GM21723 (cell line): ENCODE measurements at regions not wholly inside any gene's neighbourhood (a gene's known extent, or its start where the extent isn't known, plus 50 kb on each side); places are given as distances from the start of the nearest gene placed in this dataset.

ENCODE experiments used
- ATAC-seq: cut with Tn5 transposase; IDR thresholded peaks from one replicate; pipeline ENCODE4 v1.9.1; 2021; ENCODE audit warnings: mild to moderate bottlenecking, moderate library complexity; ENCODE audit not compliant: unreplicated experiment

DNA sequence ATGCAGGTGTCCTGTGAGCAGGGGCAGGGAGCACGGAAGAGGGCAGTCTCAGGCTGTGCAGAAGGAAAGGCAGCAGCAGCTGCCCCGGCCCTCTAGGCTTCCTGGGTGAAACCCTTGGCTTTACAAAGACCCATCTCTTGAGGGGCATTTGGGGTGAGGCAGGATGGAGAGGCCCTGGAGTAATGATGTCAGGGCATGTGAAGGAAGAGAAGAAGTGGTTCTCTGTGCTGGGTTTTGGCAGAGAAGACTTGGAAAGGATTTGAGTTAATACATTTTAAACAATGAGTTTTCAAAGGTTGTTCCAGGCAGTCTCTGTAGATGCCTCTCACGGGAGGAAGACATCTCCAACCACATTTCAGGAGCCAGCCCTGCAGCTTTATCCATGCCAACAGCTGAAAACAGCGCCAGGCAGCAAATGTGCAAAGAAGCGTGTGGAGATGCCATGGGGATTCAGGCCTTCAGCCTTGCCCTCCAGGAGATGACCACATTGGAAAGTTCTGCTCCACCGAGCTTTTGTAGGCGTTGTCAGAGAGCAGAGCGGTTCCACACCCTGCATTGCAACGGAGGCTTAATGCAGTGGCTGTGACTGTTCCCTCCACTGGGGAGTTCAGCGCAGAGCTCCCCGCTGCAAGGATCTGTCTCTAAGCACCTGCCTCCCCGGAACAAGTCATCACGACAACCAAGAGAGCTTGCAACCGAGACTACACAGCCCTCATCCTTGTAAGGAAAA, 322.8 kb downstream of the UQCRFS1 start:
- ATAC-seq = no peak

DNA sequence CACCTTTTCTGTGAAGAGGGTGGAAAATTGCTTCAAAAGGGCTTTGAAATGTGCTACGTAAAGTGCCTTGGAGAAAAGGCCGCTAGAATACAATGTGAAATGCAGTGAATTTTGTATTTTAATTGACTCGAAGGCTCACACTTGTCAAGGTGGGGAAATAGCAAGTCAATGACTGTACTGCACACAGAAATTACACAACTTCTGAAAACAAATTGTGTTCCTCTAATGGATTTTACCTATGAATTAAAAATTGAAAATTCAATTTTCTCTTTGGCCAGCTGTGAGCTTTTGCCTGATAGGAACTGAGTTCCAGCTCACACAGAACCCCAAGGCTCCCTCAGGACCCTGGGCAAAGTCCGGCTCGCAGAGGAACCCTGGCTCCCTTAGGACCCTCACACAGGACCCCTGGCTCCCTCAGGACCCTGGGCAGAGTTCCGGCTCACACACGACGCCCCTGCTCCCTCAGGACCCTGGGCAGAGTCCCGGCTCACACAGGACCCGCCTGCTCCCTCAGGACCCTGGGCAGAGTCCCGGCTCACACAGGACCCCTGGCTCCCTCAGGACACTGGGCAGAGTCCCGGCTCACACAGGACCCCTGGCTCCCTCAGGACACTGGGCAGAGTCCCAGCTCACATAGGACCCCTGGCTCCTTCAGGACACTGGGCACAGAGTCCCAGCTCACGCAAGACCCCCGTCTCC, 324.9 kb downstream of the UQCRFS1 start:
- no peak for ATAC-seq

DNA sequence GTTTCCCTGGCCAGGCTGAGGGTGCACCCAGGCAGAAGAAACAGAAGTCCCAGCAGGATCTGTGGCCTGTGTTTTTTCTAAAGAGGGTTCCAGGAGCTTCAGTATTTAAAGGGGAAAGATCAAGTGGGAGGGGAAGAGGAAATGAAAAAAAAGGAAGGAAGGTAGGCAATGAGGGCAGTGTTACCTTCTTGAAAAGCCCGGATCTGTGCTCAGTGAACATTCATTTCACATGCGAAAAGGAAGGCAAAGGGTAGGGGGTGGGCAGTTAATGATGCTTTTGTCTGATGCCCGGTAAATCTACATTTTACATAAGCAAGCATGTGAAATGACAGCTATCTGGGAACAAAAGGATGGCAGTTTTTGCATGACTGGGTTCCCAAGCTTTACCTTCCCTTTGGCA, 326.2 kb downstream of the UQCRFS1 start:
- no peak for ATAC-seq

DNA sequence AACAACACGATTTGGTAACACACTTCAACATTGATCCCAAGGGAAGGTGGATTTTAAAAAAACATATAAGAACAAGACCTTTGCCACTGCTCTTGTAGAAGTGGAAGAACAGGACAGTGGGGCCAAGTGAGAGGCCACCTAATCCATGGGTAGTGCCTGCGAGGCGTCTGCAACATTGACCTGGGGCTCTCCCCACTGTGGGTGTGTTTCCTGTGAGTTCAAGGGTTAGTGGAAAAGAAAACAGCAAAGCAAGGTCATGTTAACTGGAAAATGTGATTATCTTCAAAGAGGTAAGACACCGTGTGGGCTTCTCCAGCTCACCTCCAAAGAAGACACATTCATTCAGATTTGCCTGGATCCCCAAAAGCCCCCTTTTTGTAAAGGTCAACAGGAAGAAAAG, 327.0 kb downstream of the UQCRFS1 start:
- no peak for ATAC-seq

DNA sequence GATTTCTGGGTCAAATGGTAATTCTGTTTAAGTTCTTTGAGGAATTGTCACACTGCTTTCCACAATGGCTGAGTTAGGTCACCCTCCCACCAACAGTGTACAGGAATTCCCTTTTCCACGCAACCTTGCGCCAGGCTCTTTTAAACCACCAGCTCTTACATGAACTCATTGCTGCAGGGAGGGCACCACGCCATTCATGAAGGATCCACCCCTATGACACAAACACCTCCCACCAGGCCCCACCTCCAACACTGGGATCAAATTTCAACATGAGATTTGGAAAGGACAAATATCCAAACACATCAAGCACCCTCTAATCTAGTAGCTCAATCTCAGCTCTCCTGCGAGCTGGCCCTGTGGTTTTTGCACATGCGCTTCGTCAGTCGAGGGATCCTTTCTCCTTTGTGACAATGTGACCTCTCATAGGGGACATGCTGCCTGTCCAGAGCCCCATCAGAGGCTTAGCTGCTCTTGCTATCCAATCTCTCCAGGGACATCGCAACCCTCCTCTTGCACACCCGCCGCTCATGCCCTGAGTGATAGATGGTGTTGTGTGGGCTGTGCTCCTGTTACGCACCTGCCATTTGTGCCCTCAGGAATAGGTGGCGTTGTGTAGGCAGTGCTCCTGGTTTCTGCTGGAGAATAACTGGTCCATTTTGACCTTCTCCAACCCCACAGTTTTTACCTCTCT, 328.0 kb downstream of the UQCRFS1 start:
- ATAC-seq = no peak

DNA sequence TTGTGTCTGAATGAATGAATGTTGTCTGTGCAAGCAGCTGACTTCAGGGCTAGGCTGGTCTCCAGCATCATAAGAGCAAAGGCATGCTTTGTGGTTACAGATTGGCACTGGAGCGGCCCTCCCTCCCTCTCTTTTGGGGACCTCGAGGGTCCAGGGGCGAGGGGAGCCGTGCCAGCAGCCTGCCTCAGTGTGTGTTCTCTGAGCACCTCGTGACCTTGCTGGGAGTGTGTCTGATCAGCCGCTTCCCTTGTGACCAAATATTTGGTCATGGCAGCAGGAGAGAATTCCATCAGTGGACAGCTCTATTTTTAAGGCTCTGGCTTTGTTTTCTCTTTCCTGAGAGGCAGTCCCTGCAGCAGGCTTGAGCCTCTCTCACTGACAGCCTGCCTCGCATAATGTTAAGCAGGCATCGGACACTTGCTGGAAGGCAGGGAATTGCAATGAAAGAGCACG, 329.7 kb downstream of the UQCRFS1 start:
- no peak for ATAC-seq

DNA sequence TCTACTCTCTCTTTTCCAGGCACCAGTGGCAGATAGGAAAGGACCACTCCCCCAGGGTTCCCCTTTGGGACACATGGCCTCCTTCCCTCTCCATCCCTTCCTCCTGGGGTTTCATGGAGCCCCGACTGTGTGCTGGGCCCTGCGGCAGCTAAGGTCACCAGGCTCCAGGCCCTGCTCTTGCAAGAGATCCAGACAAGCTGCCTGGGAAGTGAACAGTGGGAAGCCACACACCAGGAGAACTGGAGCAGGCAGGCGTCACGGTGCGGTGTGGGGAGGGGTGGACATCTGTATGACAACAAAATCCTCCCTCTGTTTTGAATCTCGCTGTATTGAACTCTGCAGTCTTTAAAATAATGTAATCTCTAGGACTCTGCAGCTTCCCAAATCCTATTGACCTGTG, 330.1 kb downstream of the UQCRFS1 start:
- no peak for ATAC-seq

DNA sequence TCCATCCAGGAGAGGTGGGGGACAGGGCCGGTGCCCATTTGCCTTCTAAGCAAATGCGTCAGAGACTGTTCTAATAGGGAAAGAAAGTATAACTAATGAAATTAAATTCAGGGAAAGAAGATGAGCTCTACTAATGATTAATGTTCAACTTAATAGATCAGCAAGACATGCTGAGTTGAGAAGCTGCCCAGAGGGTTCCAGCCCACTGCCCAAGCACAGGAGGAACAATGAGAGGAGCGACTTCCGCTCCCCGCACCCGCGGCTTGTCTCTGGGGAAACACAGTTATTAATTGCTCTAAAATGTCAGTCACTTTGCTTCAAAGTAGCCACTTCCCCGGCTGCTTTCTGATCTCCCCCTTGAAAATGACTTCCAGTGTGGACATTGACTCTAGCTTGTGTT, 331.3 kb downstream of the UQCRFS1 start:
- no peak for ATAC-seq

DNA sequence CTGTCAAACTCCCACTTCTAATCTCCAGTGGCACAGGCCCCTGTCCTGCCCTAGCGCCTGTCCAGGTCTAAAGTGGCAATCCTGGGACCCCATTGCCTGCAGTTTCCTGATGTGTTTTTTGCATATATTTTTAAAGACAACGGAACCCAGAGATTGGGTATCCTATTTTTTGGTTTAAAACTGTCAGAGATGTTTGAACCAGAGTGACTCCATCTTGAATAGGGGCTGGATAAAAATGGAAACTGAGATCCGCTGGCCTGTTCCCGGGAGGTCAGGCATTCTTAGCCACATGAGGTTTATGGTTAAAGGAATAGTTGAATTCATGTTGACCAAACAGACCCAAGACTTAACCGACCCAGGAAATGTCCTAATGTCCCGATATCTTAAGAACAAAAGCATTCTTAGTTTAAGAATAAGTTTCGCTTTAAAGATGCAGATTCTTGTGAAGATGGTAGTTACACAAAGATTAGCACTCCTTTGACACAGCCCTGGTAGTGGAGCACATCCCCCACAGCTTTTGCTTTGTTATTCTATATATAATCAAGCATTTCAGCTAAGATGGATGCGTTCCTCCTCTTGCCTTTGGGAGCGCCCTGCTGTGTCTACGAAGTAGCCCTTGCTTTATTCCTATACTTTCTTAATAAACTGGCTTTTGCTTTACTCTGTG, 332.1 kb downstream of the UQCRFS1 start:
- no peak for ATAC-seq

DNA sequence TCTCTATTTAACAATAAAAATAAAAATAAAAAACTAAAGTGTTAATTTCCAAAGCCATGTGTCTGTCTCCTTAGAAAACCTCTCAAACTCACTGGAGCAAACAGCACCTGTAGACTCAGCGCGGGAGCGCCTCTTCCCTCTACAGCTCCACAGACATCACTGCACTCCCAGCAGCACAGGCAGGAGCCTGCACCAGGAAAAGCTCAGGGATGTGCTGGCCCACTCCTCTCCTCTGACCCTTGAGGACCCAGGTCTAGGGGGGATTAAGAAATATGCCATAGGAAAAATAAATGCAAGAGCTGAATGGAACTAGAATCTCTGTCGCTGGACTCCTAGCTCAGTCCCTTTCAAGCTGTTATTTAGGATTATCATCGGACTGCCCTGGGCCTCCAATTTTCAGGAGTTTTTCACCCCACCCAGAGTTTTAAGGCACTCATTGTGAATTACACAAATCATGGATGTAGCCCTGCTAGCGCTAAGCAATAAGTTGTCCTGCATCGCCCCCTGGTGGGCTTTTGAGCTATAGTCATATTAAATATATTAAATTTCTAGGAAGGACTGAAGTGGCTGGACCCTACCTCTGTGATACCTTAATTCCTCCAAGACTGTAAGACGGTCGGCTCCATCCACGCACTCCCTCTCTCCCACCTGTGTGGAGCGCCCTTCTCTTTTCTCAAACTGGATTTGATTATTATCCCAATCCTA, 333.9 kb downstream of the UQCRFS1 start:
- ATAC-seq = no peak

DNA sequence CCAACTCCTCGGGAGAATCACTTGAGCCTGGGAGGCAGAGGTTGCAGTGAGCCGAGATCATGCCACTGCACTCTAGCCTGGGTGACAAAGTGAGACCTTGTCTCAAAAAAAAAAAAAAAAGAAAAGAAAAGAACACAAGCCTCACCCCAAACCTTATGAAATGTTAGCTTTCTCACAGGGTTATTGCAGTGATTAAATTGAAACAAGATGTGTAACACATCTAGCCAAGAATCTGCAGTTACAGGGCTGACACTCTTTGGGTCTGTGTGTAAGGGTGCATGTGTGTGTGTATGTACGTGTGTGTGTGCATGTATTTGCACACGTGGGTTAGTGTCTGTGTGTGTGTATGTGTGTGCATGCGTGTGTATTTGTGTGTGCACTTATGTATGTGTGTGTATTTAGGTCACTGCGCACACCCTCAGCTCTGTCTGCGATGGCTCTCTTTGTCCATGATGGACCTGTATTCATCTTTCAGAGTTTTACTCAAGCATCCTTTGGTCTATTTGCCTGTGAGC, 336.3 kb downstream of the UQCRFS1 start:
- ATAC-seq = no peak

DNA sequence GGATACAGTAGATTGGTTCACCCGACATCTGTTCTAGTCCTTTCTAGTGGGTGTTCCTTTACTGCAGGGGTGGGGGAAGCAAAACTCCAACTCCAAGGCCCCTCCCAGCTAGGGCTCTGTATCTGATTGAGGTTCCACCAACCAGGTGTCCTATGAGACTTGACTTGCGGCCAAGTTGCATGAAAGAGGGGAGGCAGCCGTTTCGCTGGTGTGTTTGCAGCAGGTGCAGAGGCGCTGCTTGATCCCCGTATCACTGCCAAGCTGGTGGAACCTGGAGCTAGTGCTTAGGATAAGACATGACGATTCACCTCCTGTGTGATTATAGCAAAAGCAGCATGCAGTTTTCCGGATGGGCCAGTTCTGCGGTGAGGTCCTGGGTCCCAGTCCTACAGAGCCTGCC, 338.2 kb downstream of the UQCRFS1 start:
- ATAC-seq = no peak

DNA sequence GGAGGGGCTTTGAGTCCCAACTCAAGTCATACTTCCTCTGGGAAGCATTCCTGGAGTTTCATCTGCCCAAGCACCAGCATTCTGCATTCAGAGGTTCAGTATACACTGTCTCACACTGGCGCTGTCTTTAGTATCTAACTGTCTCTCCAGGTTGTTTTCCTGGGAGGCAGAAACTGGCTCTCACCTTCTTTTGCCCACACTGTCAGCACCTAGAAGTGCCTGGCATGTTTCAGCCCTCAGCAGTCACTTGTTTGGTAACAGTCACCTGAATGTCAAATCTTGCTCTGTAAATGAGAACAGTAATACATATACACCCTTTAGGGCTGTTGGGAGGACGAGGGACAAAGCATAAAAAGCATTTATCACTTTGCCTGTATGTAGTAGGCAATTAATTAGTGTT, 339.6 kb downstream of the UQCRFS1 start:
- ATAC-seq = no peak

DNA sequence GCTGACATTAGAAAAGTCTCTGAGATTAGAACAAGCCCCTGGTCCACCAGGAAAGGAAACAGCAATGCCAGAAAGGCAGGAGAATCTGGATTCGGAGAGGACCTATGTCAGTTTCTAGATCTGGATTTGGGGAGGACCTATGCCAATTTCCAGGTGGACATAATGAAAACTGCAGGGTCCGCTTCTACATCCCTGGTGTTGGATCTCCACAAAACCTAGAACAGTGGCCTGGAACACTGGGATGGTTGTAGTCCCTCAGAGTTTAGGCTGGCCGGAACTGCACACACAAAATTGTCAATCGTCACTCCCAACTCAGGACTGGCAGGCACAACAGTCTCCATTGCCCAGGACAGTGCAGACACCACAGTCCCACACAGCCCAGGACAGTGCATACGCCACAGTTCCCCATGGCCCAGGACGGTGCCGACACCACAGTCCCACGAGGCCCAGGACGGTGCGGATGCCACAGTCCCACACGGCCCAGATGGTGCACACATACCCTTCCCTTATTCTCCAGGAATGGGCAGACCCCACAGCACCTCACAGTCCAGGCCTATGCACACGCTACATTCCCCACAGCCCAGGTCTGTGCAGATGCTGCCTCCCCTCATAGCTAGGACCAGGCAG, 341.7 kb downstream of the UQCRFS1 start:
- ATAC-seq = no peak

DNA sequence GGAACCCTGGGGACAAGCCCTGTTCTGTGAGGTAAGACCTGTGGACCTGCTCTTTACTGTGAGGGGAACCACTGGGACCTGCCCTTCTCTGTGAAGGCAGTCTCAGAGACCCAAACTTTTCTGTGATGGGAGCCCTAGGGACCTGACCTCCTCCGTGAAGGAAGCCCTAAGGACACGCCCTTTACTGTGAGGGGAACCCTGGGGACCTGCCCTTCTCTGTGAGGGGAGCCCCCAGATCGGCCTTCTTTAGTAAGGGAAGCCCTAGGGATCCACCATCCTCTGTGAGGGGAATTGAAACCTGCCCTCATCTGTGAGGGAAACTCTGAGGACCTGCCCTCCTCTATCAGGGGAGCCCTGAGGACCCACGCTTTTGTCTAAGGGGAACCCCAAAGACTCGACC, 343.5 kb downstream of the UQCRFS1 start:
- ATAC-seq = no peak

DNA sequence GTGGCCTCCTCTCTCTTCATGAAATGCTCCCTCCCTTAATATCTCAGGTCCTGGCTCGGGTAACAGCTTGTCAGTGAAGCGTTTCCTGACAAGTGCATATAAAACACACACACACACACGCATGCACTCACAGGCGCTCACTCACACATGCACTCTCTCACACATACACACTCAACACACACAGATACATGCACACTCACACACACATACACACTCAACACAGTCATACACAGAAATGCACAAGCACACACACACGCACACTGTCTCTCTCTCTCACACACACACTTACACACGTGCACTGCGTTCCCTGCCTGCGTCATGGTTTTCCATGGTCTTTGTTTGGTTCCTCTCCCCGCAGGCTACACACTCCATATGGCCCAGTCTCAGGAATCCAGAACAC, 344.1 kb downstream of the UQCRFS1 start:
- no peak for ATAC-seq

DNA sequence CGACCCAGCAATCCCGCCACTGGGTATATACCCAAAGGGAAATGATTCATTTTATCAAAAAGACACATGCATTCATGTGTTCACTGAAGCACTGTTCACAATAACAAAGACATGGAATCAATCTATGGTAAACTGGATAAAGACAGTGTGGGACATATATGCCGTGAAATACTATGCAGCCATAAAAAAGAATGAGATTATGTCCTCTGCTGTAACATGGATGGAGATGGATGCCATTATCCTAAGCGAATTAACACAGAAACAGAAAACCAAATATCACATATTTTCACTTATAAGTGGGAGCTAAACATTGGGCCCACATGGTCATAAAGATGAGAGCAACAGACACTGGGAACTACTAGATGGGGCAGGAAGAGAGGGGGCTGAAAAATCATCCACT, 345.0 kb downstream of the UQCRFS1 start:
- no peak for ATAC-seq

DNA sequence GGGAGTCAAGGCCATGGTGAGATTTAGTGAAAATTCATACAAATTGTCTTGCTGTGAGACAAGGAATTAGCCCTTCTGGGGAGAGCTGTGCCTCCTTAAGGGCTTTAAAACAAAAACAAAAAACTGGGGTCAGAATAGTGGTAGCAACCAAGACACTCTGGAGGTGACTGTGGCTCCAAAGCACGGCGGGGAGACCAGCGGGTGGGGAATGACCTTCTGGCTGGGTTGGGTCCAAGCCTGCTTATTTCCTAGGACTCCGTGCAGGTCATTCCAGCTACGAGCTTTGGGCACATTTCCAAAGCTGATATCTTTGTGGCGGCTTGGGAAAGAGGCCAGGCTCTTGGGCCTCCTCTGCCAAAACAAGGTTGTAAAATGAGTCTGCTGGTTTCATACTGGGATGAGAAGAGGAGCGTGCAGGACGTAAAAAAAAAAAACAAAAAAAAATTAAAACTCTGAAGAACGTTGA, 348.3 kb downstream of the UQCRFS1 start:
- no peak for ATAC-seq

DNA sequence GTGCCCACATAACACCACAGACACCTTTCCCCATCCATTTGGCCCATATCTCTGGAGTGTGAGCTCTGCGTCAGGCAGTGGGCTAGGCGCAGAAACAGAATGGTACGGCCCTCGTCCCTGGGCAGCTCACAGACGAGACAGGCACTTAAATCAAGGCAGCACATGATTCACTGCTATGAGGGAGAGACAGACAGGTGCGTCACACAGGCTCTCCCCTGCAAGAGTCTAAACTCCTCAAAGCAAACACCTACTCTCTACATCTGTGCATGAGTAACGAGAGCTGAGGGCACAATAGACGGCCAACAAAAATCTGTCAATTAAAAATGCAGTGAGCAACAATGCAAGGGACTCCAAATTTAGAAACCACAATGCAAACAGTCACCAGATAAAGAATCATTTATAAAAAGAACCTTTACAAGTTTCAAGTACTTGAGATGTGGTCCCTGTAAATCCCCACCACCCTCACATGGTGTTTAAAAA, 348.9 kb downstream of the UQCRFS1 start:
- ATAC-seq = no peak

DNA sequence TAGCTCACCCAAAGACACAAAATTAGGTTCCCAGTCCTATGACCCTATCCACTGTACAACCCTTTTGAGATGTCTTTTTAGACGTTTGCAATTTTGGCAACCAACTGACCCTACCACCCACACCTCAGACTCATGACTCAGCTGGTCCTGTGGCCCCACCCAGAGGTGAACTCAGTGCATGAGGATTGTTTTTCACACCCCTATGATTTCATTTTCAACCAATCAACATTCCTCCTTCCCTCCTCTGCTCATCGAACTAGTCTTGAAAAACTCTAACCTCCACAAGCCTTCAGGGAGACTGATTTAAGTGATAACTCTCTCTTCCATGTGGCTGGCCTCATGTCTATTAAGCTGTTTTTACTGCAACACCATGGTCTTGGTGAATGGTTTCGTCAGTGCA, 350.7 kb downstream of the UQCRFS1 start:
- ATAC-seq = no peak
